ENCODE measurements at regions not wholly inside any gene's neighbourhood (a gene's known extent, or its start where the extent isn't known, plus 50 kb on each side); places are given as distances from the start of the nearest gene placed in this dataset.

- no peak for TF ChIP-seq CTCF (IDR thresholded peaks at IDR 0.05)
- TF ChIP-seq POLR2A (IDR thresholded peaks at IDR 0.05), result no peak
- H3K9me3 ChIP-seq, result no peaks in the 10 kb centered on the region
- DNase-seq (no peak), ATAC-seq (peak in 1 of 4 donors; percentile 59)
- H3K27ac ChIP-seq, result no peak overlapping the region
- intact Hi-C loops (cut with DNase I), result no loop called here
- no peaks in the 10 kb centered on the region for H3K27me3 ChIP-seq
- no peaks in the 10 kb centered on the region for H3K4me1 ChIP-seq
- H3K4me3 ChIP-seq, result no peak overlapping the region
- 30% methylated on average over 2 of the region's 2 CpGs for WGBS (ENCODE audit: insufficient coverage, low coverage, low lambda C conversion rate, missing lambda C conversion rate)
- no peaks in the 10 kb centered on the region for H3K36me3 ChIP-seq
Observed at GRCh38 chr14:55846826-55847446, 266.9 kb downstream of the KTN1 start.

GRCh38 chr14:55847766-55848165, 267.8 kb downstream of the KTN1 start:
- Histone ChIP-seq H3K4me3 (no peak overlapping the region), H3K36me3 (no peaks in the 10 kb centered on the region), H3K4me1 (no peaks in the 10 kb centered on the region), H3K27me3 (no peaks in the 10 kb centered on the region), H3K9me3 (no peaks in the 10 kb centered on the region), H3K27ac (no peak overlapping the region)
- 22% methylated on average over 3 of the region's 3 CpGs for WGBS (ENCODE audit: insufficient coverage, low coverage, low lambda C conversion rate, missing lambda C conversion rate)
- peak in 1 of 4 donors; percentile 55 for ATAC-seq
- intact Hi-C loops (cut with DNase I), result no loop called here
- no peak for DNase-seq
- TF ChIP-seq CTCF (IDR thresholded peaks at IDR 0.05) (no peak), POLR2A (IDR thresholded peaks at IDR 0.05) (no peak)

- no peaks in the 10 kb centered on the region for H3K27me3 ChIP-seq
- intact Hi-C loops (cut with DNase I), result no loop called here
- DNase-seq (no peak), ATAC-seq (no peak)
- H3K4me3 ChIP-seq, result no peak overlapping the region
- H3K4me1 ChIP-seq, result no peaks in the 10 kb centered on the region
- no peak overlapping the region for H3K27ac ChIP-seq
- H3K9me3 ChIP-seq, result no peaks in the 10 kb centered on the region
- TF ChIP-seq CTCF (IDR thresholded peaks at IDR 0.05) (no peak), POLR2A (IDR thresholded peaks at IDR 0.05) (no peak)
- H3K36me3 ChIP-seq, result no peaks in the 10 kb centered on the region
Observed at GRCh38 chr14:55848964-55849363, 269.0 kb downstream of the KTN1 start.

GRCh38 chr14:55849833-55850232, 268.4 kb upstream of the PELI2 start:
- ATAC-seq, result no peak
- H3K27ac ChIP-seq, result no peak overlapping the region
- 47% methylated on average over 2 of the region's 2 CpGs for WGBS (ENCODE audit: insufficient coverage, low coverage, low lambda C conversion rate, missing lambda C conversion rate)
- intact Hi-C loops (cut with DNase I), result no loop called here
- DNase-seq, result no peak
- no peak for TF ChIP-seq POLR2A (IDR thresholded peaks at IDR 0.05)
- no peak for TF ChIP-seq CTCF (IDR thresholded peaks at IDR 0.05)
- no peaks in the 10 kb centered on the region for H3K36me3 ChIP-seq
- no peak overlapping the region for H3K4me3 ChIP-seq
- H3K27me3 ChIP-seq, result no peaks in the 10 kb centered on the region
- H3K4me1 ChIP-seq, result no peaks in the 10 kb centered on the region
- H3K9me3 ChIP-seq, result no peaks in the 10 kb centered on the region

GRCh38 chr14:55850825-55851241, 267.4 kb upstream of the PELI2 start:
- intact Hi-C loops (cut with DNase I), result no loop called here
- Histone ChIP-seq H3K36me3 (no peaks in the 10 kb centered on the region), H3K9me3 (no peaks in the 10 kb centered on the region), H3K4me3 (no peak overlapping the region), H3K27me3 (no peaks in the 10 kb centered on the region), H3K4me1 (no peaks in the 10 kb centered on the region), H3K27ac (no peak overlapping the region)
- WGBS (ENCODE audit: insufficient coverage, low coverage, low lambda C conversion rate, missing lambda C conversion rate), result 58% methylated on average over 4 of the region's 4 CpGs
- TF ChIP-seq CTCF (IDR thresholded peaks at IDR 0.05) (no peak), POLR2A (IDR thresholded peaks at IDR 0.05) (no peak)
- DNase-seq (no peak), ATAC-seq (no peak)
